ENCODE measurements at regions not wholly inside any gene's neighbourhood (a gene's known extent, or its start where the extent isn't known, plus 50 kb on each side); places are given as distances from the start of the nearest gene placed in this dataset.
"Not testable (repeated sequence)": the region's sequence is repeated elsewhere in the genome, so short reads cannot be mapped to it uniquely, and the experiment has no call there.

GRCh38 chr11:134937193-134937592 lies 525.2 kb upstream of the B3GAT1 start:
- not testable (repeated sequence) for TF ChIP-seq CTCF, EZH2 (IDR thresholded peaks at IDR 0.05)
